MG63 (cell line): ENCODE measurements at regions not wholly inside any gene's neighbourhood (a gene's known extent, or its start where the extent isn't known, plus 50 kb on each side); places are given as distances from the start of the nearest gene placed in this dataset.
"Not testable (repeated sequence)": the region's sequence is repeated elsewhere in the genome, so short reads cannot be mapped to it uniquely, and the experiment has no call there.

Source experiments
- DNase-seq: peaks from one replicate; pipeline ENCODE4 v3.0.0-alpha.2; 2020
- H3K27me3 ChIP-seq: fragments of 250-450 bp; sonication (Bioruptor Pico); 2 replicates; pipeline ENCODE4 v1.5.1; 2020; ENCODE audit warnings: mild to moderate bottlenecking, moderate library complexity
- H3K36me3 ChIP-seq: fragments of 250-450 bp; sonication (Bioruptor Pico); 2 replicates; pipeline ENCODE4 v1.5.1; 2020; ENCODE audit warnings: mild to moderate bottlenecking, moderate library complexity
- H3K4me3 ChIP-seq: fragments of 250-450 bp; sonication (Bioruptor Pico); 2 replicates; pipeline ENCODE4 v1.5.1; 2020; ENCODE audit warnings: mild to moderate bottlenecking, moderate library complexity
- H3K9me3 ChIP-seq: fragments of 250-450 bp; sonication (Bioruptor Pico); 2 replicates; pipeline ENCODE4 v1.5.1; 2020; ENCODE audit warnings: mild to moderate bottlenecking, moderate library complexity

- DNase-seq = no peak
- Histone ChIP-seq H3K36me3 (no peaks in the 10 kb centered on the region), H3K9me3 (peaks cover 4% of the 10 kb centered on the region; the same call in 1 of the 2 replicates), H3K27me3 (no peaks in the 10 kb centered on the region), H3K4me3 (no peak overlapping the region)
Observed at GRCh38 chr5:123949043-123949804, 437.2 kb downstream of the CSNK1G3 start.

- Histone ChIP-seq H3K27me3 (no peaks in the 10 kb centered on the region), H3K36me3 (no peaks in the 10 kb centered on the region), H3K4me3 (no peak overlapping the region), H3K9me3 (no peaks in the 10 kb centered on the region)
- no peak for DNase-seq
Observed at GRCh38 chr5:123947797-123948196, 435.8 kb downstream of the CSNK1G3 start.

GRCh38 chr5:123945548-123945947, 433.6 kb downstream of the CSNK1G3 start:
- H3K27me3 ChIP-seq = no peaks in the 10 kb centered on the region
- no peak for DNase-seq
- no peak overlapping the region for H3K4me3 ChIP-seq
- no peaks in the 10 kb centered on the region for H3K9me3 ChIP-seq
- no peaks in the 10 kb centered on the region for H3K36me3 ChIP-seq

- Histone ChIP-seq H3K9me3 (no peaks in the 10 kb centered on the region; the same call in 1 of the 2 replicates), H3K27me3 (no peaks in the 10 kb centered on the region), H3K4me3 (no peak overlapping the region), H3K36me3 (no peaks in the 10 kb centered on the region)
- no peak for DNase-seq
Observed at GRCh38 chr5:123943151-123943550, 431.2 kb downstream of the CSNK1G3 start.

GRCh38 chr5:123940416-123940815, 428.4 kb downstream of the CSNK1G3 start:
- H3K9me3 ChIP-seq = peaks cover 18% of the 10 kb centered on the region
- DNase-seq = no peak
- H3K27me3 ChIP-seq = no peaks in the 10 kb centered on the region
- no peaks in the 10 kb centered on the region; the same call in 1 of the 2 replicates for H3K36me3 ChIP-seq
- H3K4me3 ChIP-seq = no peak overlapping the region

- DNase-seq = peak; percentile 54
- Histone ChIP-seq H3K9me3 (peaks cover 19% of the 10 kb centered on the region), H3K4me3 (no peak overlapping the region), H3K36me3 (no peaks in the 10 kb centered on the region; the same call in 1 of the 2 replicates), H3K27me3 (no peaks in the 10 kb centered on the region)
Observed at GRCh38 chr5:123937230-123937629, 425.3 kb downstream of the CSNK1G3 start.

- Histone ChIP-seq H3K27me3 (no peaks in the 10 kb centered on the region), H3K9me3 (peaks cover 19% of the 10 kb centered on the region), H3K4me3 (no peak overlapping the region), H3K36me3 (no peaks in the 10 kb centered on the region; the same call in 1 of the 2 replicates)
- no peak for DNase-seq
Observed at GRCh38 chr5:123936548-123936947, 424.6 kb downstream of the CSNK1G3 start.

GRCh38 chr5:123933812-123934211, 421.8 kb downstream of the CSNK1G3 start:
- H3K4me3 ChIP-seq, H3K36me3 ChIP-seq, H3K27me3 ChIP-seq, DNase-seq: not testable (repeated sequence)
- peaks cover 19% of the 10 kb centered on the region for H3K9me3 ChIP-seq

GRCh38 chr5:123929055-123929474, 417.1 kb downstream of the CSNK1G3 start:
- Histone ChIP-seq H3K36me3 (no peaks in the 10 kb centered on the region), H3K9me3 (no peaks in the 10 kb centered on the region), H3K4me3 (no peak overlapping the region), H3K27me3 (no peaks in the 10 kb centered on the region)
- no peak for DNase-seq

GRCh38 chr5:123928401-123928800, 416.4 kb downstream of the CSNK1G3 start:
- DNase-seq = no peak
- H3K9me3 ChIP-seq = no peaks in the 10 kb centered on the region
- H3K4me3 ChIP-seq = no peak overlapping the region
- no peaks in the 10 kb centered on the region for H3K36me3 ChIP-seq
- H3K27me3 ChIP-seq = no peaks in the 10 kb centered on the region

GRCh38 chr5:123921193-123921592, 409.2 kb downstream of the CSNK1G3 start:
- H3K36me3 ChIP-seq = no peaks in the 10 kb centered on the region
- DNase-seq = no peak
- no peaks in the 10 kb centered on the region for H3K27me3 ChIP-seq

GRCh38 chr5:123916345-123917121, 404.6 kb downstream of the CSNK1G3 start:
- Histone ChIP-seq H3K36me3 (no peaks in the 10 kb centered on the region), H3K27me3 (no peaks in the 10 kb centered on the region), H3K9me3 (peaks cover 9% of the 10 kb centered on the region; the same call in 1 of the 2 replicates), H3K4me3 (no peak overlapping the region)
- peak; percentile 12 for DNase-seq

More at GRCh38 chr5:123921193-123921592, 409.2 kb downstream of the CSNK1G3 start:
- no peaks in the 10 kb centered on the region for H3K9me3 ChIP-seq
- no peak overlapping the region for H3K4me3 ChIP-seq

- H3K27me3 ChIP-seq = no peaks in the 10 kb centered on the region
- H3K36me3 ChIP-seq = no peaks in the 10 kb centered on the region
- no peak overlapping the region for H3K4me3 ChIP-seq
- no peak for DNase-seq
- H3K9me3 ChIP-seq = peaks cover 9% of the 10 kb centered on the region; the same call in 1 of the 2 replicates
Observed at GRCh38 chr5:123914333-123914732, 402.4 kb downstream of the CSNK1G3 start.

GRCh38 chr5:123907349-123907748, 395.4 kb downstream of the CSNK1G3 start:
- Histone ChIP-seq H3K4me3 (no peak overlapping the region), H3K9me3 (no peaks in the 10 kb centered on the region), H3K27me3 (no peaks in the 10 kb centered on the region), H3K36me3 (no peaks in the 10 kb centered on the region)
- no peak for DNase-seq

GRCh38 chr5:123906698-123907295, 394.8 kb downstream of the CSNK1G3 start:
- no peaks in the 10 kb centered on the region for H3K36me3 ChIP-seq
- H3K4me3 ChIP-seq = no peak overlapping the region
- H3K27me3 ChIP-seq = no peaks in the 10 kb centered on the region
- DNase-seq = no peak
- H3K9me3 ChIP-seq = no peaks in the 10 kb centered on the region

- no peak overlapping the region for H3K4me3 ChIP-seq
- no peaks in the 10 kb centered on the region for H3K9me3 ChIP-seq
- DNase-seq = no peak
- H3K36me3 ChIP-seq = no peaks in the 10 kb centered on the region
- H3K27me3 ChIP-seq = no peaks in the 10 kb centered on the region
Observed at GRCh38 chr5:123885081-123885480, 373.1 kb downstream of the CSNK1G3 start.

- H3K9me3 ChIP-seq = no peaks in the 10 kb centered on the region
- no peaks in the 10 kb centered on the region for H3K36me3 ChIP-seq
- no peak for DNase-seq
- no peaks in the 10 kb centered on the region for H3K27me3 ChIP-seq
- H3K4me3 ChIP-seq = peak overlapping the region; percentile 20
Observed at GRCh38 chr5:123882965-123883345, 371.0 kb downstream of the CSNK1G3 start.
